GM19397 (cell line): ENCODE measurements at regions not wholly inside any gene's neighbourhood (a gene's known extent, or its start where the extent isn't known, plus 50 kb on each side); places are given as distances from the start of the nearest gene placed in this dataset.
"Not testable (repeated sequence)": the region's sequence is repeated elsewhere in the genome, so short reads cannot be mapped to it uniquely, and the experiment has no call there.

Source experiments
- ATAC-seq: cut with Tn5 transposase; IDR thresholded peaks from one replicate; pipeline ENCODE4 v1.9.1; 2021; ENCODE audit warnings: mild to moderate bottlenecking, moderate library complexity; ENCODE audit not compliant: unreplicated experiment

GRCh38 chr3:80010021-80010571, 242.3 kb upstream of the ROBO1 start:
- no peak for ATAC-seq

- ATAC-seq, result no peak
Observed at GRCh38 chr3:80007522-80007921, 239.7 kb upstream of the ROBO1 start.

GRCh38 chr3:80006315-80006714, 238.5 kb upstream of the ROBO1 start:
- ATAC-seq, result no peak

GRCh38 chr3:80000022-80000421, 232.2 kb upstream of the ROBO1 start:
- no peak for ATAC-seq

- no peak for ATAC-seq
Observed at GRCh38 chr3:79994397-79994796, 226.6 kb upstream of the ROBO1 start.

- no peak for ATAC-seq
Observed at GRCh38 chr3:79986338-79986737, 218.5 kb upstream of the ROBO1 start.

GRCh38 chr3:79985816-79986215, 218.0 kb upstream of the ROBO1 start:
- no peak for ATAC-seq

GRCh38 chr3:79983118-79983517, 215.3 kb upstream of the ROBO1 start:
- no peak for ATAC-seq

GRCh38 chr3:79979990-79980389, 212.2 kb upstream of the ROBO1 start:
- no peak for ATAC-seq

GRCh38 chr3:79976466-79976865, 208.7 kb upstream of the ROBO1 start:
- ATAC-seq, result no peak

- ATAC-seq, result no peak
Observed at GRCh38 chr3:79973917-79974595, 206.3 kb upstream of the ROBO1 start.

- ATAC-seq, result no peak
Observed at GRCh38 chr3:79973482-79973881, 205.7 kb upstream of the ROBO1 start.

- no peak for ATAC-seq
Observed at GRCh38 chr3:79968418-79968817, 200.6 kb upstream of the ROBO1 start.

GRCh38 chr3:79960594-79960993, 192.8 kb upstream of the ROBO1 start:
- ATAC-seq, result no peak

- no peak for ATAC-seq
Observed at GRCh38 chr3:79957066-79957465, 189.3 kb upstream of the ROBO1 start.

- no peak for ATAC-seq
Observed at GRCh38 chr3:79954756-79955155, 187.0 kb upstream of the ROBO1 start.

- ATAC-seq, result no peak
Observed at GRCh38 chr3:79953591-79954101, 185.8 kb upstream of the ROBO1 start.

GRCh38 chr3:79951426-79951825, 183.6 kb upstream of the ROBO1 start:
- ATAC-seq, result not testable (repeated sequence)

GRCh38 chr3:79947957-79948356, 180.2 kb upstream of the ROBO1 start:
- no peak for ATAC-seq

GRCh38 chr3:79947469-79947868, 179.7 kb upstream of the ROBO1 start:
- ATAC-seq, result no peak

- ATAC-seq, result no peak
Observed at GRCh38 chr3:79937567-79937966, 169.8 kb upstream of the ROBO1 start.

GRCh38 chr3:79930196-79930595, 162.4 kb upstream of the ROBO1 start:
- ATAC-seq, result no peak
